ENCODE measurements at regions not wholly inside any gene's neighbourhood (a gene's known extent, or its start where the extent isn't known, plus 50 kb on each side); places are given as distances from the start of the nearest gene placed in this dataset.
"Not testable (repeated sequence)": the region's sequence is repeated elsewhere in the genome, so short reads cannot be mapped to it uniquely, and the experiment has no call there.

DNA sequence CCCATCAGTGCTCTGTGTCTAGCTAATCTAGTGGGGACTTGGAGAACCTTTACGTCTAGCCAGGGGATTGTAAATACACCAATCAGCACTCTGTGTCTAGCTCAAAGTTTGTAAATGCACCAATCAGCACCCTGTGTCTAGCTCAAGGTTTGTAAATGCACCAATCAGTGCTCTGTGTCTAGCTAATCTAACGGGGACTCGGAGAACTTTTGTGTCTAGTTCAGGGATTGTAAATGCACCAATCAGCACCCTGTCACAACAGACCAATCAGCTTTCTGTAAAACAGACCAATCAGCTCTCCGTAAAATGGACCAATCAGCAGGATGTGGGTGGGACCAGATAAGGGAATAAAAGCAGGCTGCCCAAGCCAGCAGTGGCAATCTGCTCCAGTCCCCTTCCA lies 268.3 kb upstream of the MKLN1 start:
- H3K36me3 Mint-ChIP-seq (ENCODE audit: low read depth) = peaks cover 69% of the 10 kb centered on the region
- peaks cover 67% of the 10 kb centered on the region for H3K4me1 ChIP-seq (ENCODE audit: insufficient read depth, low read length)
- intact Hi-C loops (cut with DNase I, micrococcal nuclease) = loop anchor here (10.0 kb wide), 1 partner anchor 45 kb away; no protein-coding TSS in a partner anchor

DNA sequence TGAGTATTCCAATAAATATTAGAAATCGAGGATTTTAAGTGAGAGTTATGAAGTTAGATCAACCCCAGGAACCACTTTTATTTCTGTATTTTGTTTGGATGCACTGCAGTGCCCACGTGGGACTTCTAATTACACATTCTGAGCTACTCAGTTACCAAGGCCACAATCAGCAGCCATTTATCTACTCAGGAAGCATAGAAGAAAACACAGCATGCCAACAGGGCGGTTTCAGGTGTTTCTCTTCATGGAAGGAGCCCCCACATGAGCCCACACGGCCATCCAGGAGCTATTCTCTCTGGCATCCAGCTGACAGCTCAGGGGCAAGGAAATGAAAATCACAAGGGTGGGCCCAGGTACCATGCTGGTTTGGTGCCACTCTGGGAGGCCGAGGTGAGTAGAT lies 266.5 kb upstream of the MKLN1 start:
- Histone ChIP-seq H3K27me3 (ENCODE audit: control insufficient read depth in 1 of 2, insufficient read depth in 2 of 2, low read length in 2 of 2) (no peaks in the 10 kb centered on the region), H3K4me1 (ENCODE audit: insufficient read depth, low read length) (peaks cover 51% of the 10 kb centered on the region), H3K27ac (ENCODE audit: low read depth in 1 of 2, low read length in 2 of 2) (no peak overlapping the region), H3K4me3 (ENCODE audit: low read length) (no peak overlapping the region), H3K36me3 (ENCODE audit: insufficient read depth, low read length) (peaks cover 26% of the 10 kb centered on the region), H3K9me3 (ENCODE audit: control insufficient read depth in 1 of 2, insufficient read depth in 1 of 2, low read length in 2 of 2) (no peaks in the 10 kb centered on the region)
- H3K4me3 Mint-ChIP-seq = peak overlapping the region; percentile 16
- DNase-seq = peak in 2 of 14 experiments; percentile 18 to 74
- no peaks in the 10 kb centered on the region for H3K27me3 Mint-ChIP-seq
- peak overlapping the region; percentile 82 for H3K27ac Mint-ChIP-seq
- H3K4me1 Mint-ChIP-seq (ENCODE audit: low read depth) = peaks cover 84% of the 10 kb centered on the region
- peak; percentile 13 for ATAC-seq (ENCODE audit: poor library complexity)
- H3K36me3 Mint-ChIP-seq (ENCODE audit: low read depth) = peaks cover 70% of the 10 kb centered on the region
- ChIA-PET POLR2A (interaction anchor here (0.7 kb wide), 2 partner anchors 265 to 387 kb away, joined by 3 read pairs; no protein-coding TSS in a partner anchor), CTCF (no interaction called here)
- H3K9me3 Mint-ChIP-seq = no peaks in the 10 kb centered on the region
- intact Hi-C loops (cut with DNase I, micrococcal nuclease) = loop anchor here in 1 of 2 experiments (2.0 kb wide), 1 partner anchor 16 kb away; no protein-coding TSS in a partner anchor
- TF ChIP-seq, protein P1, sequence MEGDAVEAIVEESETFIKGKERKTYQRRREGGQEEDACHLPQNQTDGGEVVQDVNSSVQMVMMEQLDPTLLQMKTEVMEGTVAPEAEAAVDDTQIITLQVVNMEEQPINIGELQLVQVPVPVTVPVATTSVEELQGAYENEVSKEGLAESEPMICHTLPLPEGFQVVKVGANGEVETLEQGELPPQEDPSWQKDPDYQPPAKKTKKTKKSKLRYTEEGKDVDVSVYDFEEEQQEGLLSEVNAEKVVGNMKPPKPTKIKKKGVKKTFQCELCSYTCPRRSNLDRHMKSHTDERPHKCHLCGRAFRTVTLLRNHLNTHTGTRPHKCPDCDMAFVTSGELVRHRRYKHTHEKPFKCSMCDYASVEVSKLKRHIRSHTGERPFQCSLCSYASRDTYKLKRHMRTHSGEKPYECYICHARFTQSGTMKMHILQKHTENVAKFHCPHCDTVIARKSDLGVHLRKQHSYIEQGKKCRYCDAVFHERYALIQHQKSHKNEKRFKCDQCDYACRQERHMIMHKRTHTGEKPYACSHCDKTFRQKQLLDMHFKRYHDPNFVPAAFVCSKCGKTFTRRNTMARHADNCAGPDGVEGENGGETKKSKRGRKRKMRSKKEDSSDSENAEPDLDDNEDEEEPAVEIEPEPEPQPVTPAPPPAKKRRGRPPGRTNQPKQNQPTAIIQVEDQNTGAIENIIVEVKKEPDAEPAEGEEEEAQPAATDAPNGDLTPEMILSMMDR (IDR thresholded peaks at IDR 0.05) = no peak

More for the DNA sequence above, 268.3 kb upstream of the MKLN1 start:
- not testable (repeated sequence) for H3K27ac ChIP-seq (ENCODE audit: low read depth in 1 of 2, low read length in 2 of 2); ATAC-seq (ENCODE audit: poor library complexity); H3K9me3 ChIP-seq (ENCODE audit: control insufficient read depth in 1 of 2, insufficient read depth in 1 of 2, low read length in 2 of 2); H3K27me3 ChIP-seq (ENCODE audit: control insufficient read depth in 1 of 2, insufficient read depth in 2 of 2, low read length in 2 of 2); DNase-seq; H3K4me3 ChIP-seq (ENCODE audit: low read length); H3K27me3 Mint-ChIP-seq; H3K9me3 Mint-ChIP-seq
- peaks cover 26% of the 10 kb centered on the region for H3K36me3 ChIP-seq (ENCODE audit: insufficient read depth, low read length)
- Mint-ChIP-seq H3K4me1 (ENCODE audit: low read depth) (peaks cover 91% of the 10 kb centered on the region), H3K27ac (peak overlapping the region; percentile 82), H3K4me3 (peak overlapping the region; percentile 69)
- CTCF ChIA-PET = interaction anchor here (0.6 to 1.7 kb wide), 3 partner anchors 9 to 184 kb away, joined by 3 to 6 read pairs (median 6); no protein-coding TSS in a partner anchor
- POLR2A ChIA-PET = interaction anchor here (0.6 to 5.7 kb wide), 5 partner anchors 10 to 245 kb away, joined by 3 to 61 read pairs (median 3); no protein-coding TSS in a partner anchor

DNA sequence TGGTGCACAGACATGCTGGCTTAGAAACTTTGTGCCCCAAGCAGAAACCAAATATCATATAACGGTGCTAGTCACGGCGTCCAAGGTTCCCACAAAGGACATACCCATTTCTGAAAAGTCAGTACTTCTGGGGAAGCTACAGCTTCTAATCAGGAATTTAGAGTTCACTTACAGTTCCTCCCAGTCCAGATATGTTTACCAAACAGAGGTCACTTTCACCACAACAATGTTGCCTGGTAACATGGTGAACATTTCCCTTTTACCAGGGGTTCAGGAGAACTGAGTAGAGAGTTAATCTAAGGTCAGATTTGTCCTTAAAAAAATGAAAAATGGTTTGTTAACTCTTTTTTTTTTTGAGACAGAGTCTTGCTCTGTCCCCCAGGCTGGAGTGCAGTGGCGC lies 265.9 kb upstream of the MKLN1 start:
- POLR2A ChIA-PET = interaction anchor here (0.7 to 1.4 kb wide), 3 partner anchors 27 to 386 kb away, joined by 3 to 5 read pairs (median 4); partner anchors contain the start of gene MKLN1
- H3K4me1 Mint-ChIP-seq (ENCODE audit: low read depth) = peaks cover 84% of the 10 kb centered on the region
- H3K4me3 Mint-ChIP-seq = no peak overlapping the region
- intact Hi-C loops (cut with DNase I, micrococcal nuclease) = loop anchor here in 1 of 2 experiments (2.0 kb wide), 1 partner anchor 17 kb away; no protein-coding TSS in a partner anchor
- H3K27me3 ChIP-seq (ENCODE audit: control insufficient read depth in 1 of 2, insufficient read depth in 2 of 2, low read length in 2 of 2) = no peaks in the 10 kb centered on the region
- peaks cover 47% of the 10 kb centered on the region for H3K4me1 ChIP-seq (ENCODE audit: insufficient read depth, low read length)
- no peaks in the 10 kb centered on the region for H3K9me3 Mint-ChIP-seq
- TF ChIP-seq, protein P1 (IDR thresholded peaks at IDR 0.05) = no peak
- DNase-seq (no peak), ATAC-seq (ENCODE audit: poor library complexity) (no peak)
- H3K9me3 ChIP-seq (ENCODE audit: control insufficient read depth in 1 of 2, insufficient read depth in 1 of 2, low read length in 2 of 2) = no peaks in the 10 kb centered on the region
- no peak overlapping the region for H3K27ac ChIP-seq (ENCODE audit: low read depth in 1 of 2, low read length in 2 of 2)
- CTCF ChIA-PET = no interaction called here
- H3K36me3 Mint-ChIP-seq (ENCODE audit: low read depth) = peaks cover 73% of the 10 kb centered on the region
- H3K4me3 ChIP-seq (ENCODE audit: low read length) = no peak overlapping the region
- H3K36me3 ChIP-seq (ENCODE audit: insufficient read depth, low read length) = peaks cover 28% of the 10 kb centered on the region
- peak overlapping the region; percentile 82 for H3K27ac Mint-ChIP-seq
- H3K27me3 Mint-ChIP-seq = no peaks in the 10 kb centered on the region
